Smooth muscle cell (in vitro differentiated cells): ENCODE measurements at regions not wholly inside any gene's neighbourhood (a gene's known extent, or its start where the extent isn't known, plus 50 kb on each side); places are given as distances from the start of the nearest gene placed in this dataset.

ENCODE experiments used
- DNase-seq: peaks from one replicate; lab custom pipeline; 2025; ENCODE audit not compliant: unreplicated experiment; lab: John Stamatoyannopoulos, UW
- H2AFZ ChIP-seq: fragments of 200-600 bp; sonication (generic); 2 replicates; pipeline ENCODE4 v1.6.0; 2016; ENCODE audit warnings: antibody characterized with exemption, low read depth, mild to moderate bottlenecking
- H3F3A ChIP-seq: fragments of 200-600 bp; sonication (generic); 2 replicates; pipeline ENCODE4 v1.6.0; 2017; ENCODE audit warnings: antibody characterized with exemption, low read depth
- H3K27ac ChIP-seq: fragments of 200-600 bp; sonication (generic); 2 replicates; pipeline ENCODE4 v1.5.1; 2016; ENCODE audit warnings: low read depth, mild to moderate bottlenecking
- H3K27me3 ChIP-seq: fragments of 200-600 bp; sonication (generic); 2 replicates; pipeline ENCODE4 v1.6.1; 2016; ENCODE audit warnings: low read depth, mild to moderate bottlenecking
- H3K36me3 ChIP-seq: fragments of 200-600 bp; sonication (generic); 2 replicates; pipeline ENCODE4 v1.5.1; 2016; ENCODE audit warnings: low read depth
- H3K4me1 ChIP-seq: fragments of 200-600 bp; sonication (generic); 2 replicates; pipeline ENCODE4 v1.5.1; 2016; ENCODE audit warnings: low read depth
- H3K4me2 ChIP-seq: fragments of 200-600 bp; sonication (generic); 2 replicates; pipeline ENCODE4 v1.6.0; 2016; ENCODE audit warnings: mild to moderate bottlenecking
- H3K4me3 ChIP-seq: fragments of 200-600 bp; sonication (generic); 2 replicates; pipeline ENCODE4 v1.5.1; 2016; ENCODE audit warnings: mild to moderate bottlenecking
- H3K79me2 ChIP-seq: fragments of 200-600 bp; sonication (generic); 2 replicates; pipeline ENCODE4 v1.6.0; 2016; ENCODE audit warnings: low read depth, mild to moderate bottlenecking
- H3K9ac ChIP-seq: fragments of 200-600 bp; sonication (generic); 2 replicates; pipeline ENCODE4 v1.6.0; 2016; ENCODE audit warnings: low read depth
- H3K9me3 ChIP-seq: fragments of 200-600 bp; sonication (generic); replicated peaks from 2 replicates; pipeline ENCODE4 v1.5.1; 2016; ENCODE audit warnings: low read depth
- H4K20me1 ChIP-seq: fragments of 200-600 bp; sonication (generic); 2 replicates; pipeline ENCODE4 v1.6.0; 2016; ENCODE audit warnings: low read depth
- WGBS: methylation state at CpG from one replicate; pipeline ENCODE4 v1.1.7; 2016; ENCODE audit warnings: low lambda C conversion rate; 5-methylcytosine and 5-hydroxymethylcytosine counted together
- TF ChIP-seq, protein P1 (sequence below): fragments of 200-600 bp; sonication (generic); IDR thresholded peaks from 2 replicates; pipeline ENCODE4 v1.5.1; 2017; ENCODE audit warnings: borderline replicate concordance, mild to moderate bottlenecking, antibody characterized with exemption; ENCODE audit not compliant: insufficient read depth, poor library complexity, severe bottlenecking

DNA sequence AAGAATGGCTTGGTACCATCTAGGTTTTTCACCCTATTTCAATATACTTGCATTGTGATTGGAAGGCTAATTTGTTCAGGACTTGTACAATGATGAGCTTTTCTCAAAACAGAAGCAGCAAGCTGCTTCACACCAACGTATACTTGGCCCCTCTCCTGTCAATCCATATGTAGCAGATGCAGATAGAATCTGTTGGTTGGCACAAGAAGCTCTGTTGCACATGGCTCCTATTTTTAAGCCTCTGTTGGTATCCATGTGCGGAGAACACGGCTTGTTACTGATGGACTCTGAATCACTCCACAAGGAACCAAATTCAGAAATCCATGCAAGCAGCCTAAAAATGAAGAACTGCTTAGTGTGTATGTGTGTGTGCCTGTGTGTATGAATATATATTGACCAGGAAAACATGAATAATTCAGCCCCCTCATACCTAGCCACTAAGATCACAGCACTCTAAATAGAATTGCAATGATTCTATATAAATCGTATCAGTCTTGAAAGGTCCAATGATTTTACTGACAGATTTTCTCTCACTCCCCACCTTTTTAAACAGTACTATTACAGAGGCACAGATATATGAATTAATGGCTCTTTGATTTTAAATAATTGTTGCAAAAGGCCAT, 258.4 kb upstream of the DPYD start:
- DNase-seq = no peak
- H3K27ac ChIP-seq = no peak overlapping the region
- TF ChIP-seq, protein P1, sequence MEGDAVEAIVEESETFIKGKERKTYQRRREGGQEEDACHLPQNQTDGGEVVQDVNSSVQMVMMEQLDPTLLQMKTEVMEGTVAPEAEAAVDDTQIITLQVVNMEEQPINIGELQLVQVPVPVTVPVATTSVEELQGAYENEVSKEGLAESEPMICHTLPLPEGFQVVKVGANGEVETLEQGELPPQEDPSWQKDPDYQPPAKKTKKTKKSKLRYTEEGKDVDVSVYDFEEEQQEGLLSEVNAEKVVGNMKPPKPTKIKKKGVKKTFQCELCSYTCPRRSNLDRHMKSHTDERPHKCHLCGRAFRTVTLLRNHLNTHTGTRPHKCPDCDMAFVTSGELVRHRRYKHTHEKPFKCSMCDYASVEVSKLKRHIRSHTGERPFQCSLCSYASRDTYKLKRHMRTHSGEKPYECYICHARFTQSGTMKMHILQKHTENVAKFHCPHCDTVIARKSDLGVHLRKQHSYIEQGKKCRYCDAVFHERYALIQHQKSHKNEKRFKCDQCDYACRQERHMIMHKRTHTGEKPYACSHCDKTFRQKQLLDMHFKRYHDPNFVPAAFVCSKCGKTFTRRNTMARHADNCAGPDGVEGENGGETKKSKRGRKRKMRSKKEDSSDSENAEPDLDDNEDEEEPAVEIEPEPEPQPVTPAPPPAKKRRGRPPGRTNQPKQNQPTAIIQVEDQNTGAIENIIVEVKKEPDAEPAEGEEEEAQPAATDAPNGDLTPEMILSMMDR = no peak
- 95% methylated on average over 4 of the region's 4 CpGs for WGBS
- H4K20me1 ChIP-seq = no peaks in the 10 kb centered on the region
- no peak overlapping the region for H2AFZ ChIP-seq
- H3K27me3 ChIP-seq = no peaks in the 10 kb centered on the region
- no peaks in the 10 kb centered on the region for H3K36me3 ChIP-seq
- no peak overlapping the region for H3K4me2 ChIP-seq
- H3F3A ChIP-seq = no peaks in the 10 kb centered on the region
- H3K9ac ChIP-seq = no peak overlapping the region
- H3K79me2 ChIP-seq = no peaks in the 10 kb centered on the region
- no peaks in the 10 kb centered on the region for H3K4me1 ChIP-seq
- no peak overlapping the region for H3K4me3 ChIP-seq
- no peaks in the 10 kb centered on the region for H3K9me3 ChIP-seq

DNA sequence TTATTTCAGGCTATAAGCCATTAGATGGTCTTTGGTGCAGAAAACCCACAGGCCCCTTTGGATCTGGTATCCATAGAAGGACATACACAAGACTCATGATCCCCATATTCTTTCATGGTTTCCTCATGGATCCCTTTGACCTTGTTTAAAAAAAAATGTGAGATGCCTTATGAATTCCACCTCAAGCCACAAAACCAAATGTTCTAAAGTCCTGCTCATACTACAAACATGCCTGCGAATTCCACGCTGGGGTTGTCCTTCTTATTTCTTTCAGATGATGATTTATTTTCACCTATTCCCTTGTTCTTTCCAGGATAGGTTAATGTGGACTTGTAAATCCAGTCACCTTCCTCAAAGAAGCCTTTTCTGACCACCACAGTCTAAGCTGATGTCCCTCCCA, 256.9 kb upstream of the DPYD start:
- no peaks in the 10 kb centered on the region for H4K20me1 ChIP-seq
- no peak overlapping the region for H2AFZ ChIP-seq
- no peaks in the 10 kb centered on the region for H3K79me2 ChIP-seq
- DNase-seq = no peak
- no peaks in the 10 kb centered on the region for H3K4me1 ChIP-seq
- TF ChIP-seq, protein P1 = no peak
- no peak overlapping the region for H3K4me2 ChIP-seq
- H3K9ac ChIP-seq = no peak overlapping the region
- H3K36me3 ChIP-seq = no peaks in the 10 kb centered on the region
- no peaks in the 10 kb centered on the region for H3F3A ChIP-seq
- H3K27ac ChIP-seq = no peak overlapping the region
- no peaks in the 10 kb centered on the region for H3K27me3 ChIP-seq
- no peaks in the 10 kb centered on the region for H3K9me3 ChIP-seq
- no peak overlapping the region for H3K4me3 ChIP-seq
- 69% methylated on average over 2 of the region's 2 CpGs for WGBS

DNA sequence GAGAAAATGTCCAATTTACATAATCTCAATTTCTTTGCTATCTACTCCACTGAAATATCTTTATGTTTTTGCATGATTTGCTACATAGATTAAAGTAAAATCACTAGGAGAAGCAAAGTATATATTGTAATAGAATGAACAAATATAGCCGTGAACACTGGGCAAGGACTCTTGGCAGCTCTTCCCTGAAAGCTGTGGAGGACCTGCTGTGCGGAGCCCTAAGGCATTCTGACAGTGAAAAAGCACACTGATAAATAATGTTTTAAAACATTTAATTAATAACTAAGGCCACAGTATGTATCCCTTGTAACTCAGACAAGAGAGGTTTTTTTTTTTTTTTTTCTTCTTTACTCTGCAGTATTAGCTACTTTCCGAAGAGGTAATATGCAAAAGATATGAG, 256.1 kb upstream of the DPYD start:
- TF ChIP-seq, protein P1 = no peak
- no peak overlapping the region for H3K4me3 ChIP-seq

DNA sequence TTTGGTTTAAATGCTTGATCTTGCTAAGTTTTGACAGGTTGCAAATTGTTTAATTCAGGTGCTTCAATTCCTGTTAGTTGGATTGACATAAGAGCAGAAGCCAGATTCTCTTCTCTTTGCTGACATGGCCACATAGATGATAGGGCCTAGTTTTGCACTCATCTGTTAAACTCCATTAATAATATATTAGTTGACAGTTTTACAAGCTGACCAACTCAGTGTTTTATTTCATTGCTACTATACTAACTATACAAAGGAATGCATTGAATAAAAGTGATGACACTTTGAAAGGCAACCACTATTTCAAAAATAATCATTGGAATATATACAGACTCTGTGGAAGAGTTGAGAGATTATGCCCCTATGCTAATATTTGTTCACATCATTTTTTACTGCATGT, 255.6 kb upstream of the DPYD start:
- no peak overlapping the region for H3K4me3 ChIP-seq
- TF ChIP-seq, protein P1 = no peak
- no peaks in the 10 kb centered on the region for H3K79me2 ChIP-seq
- no peak overlapping the region for H3K4me2 ChIP-seq
- H3K9ac ChIP-seq = no peak overlapping the region
- no peak overlapping the region for H3K27ac ChIP-seq
- no peaks in the 10 kb centered on the region for H3F3A ChIP-seq
- no peaks in the 10 kb centered on the region for H3K9me3 ChIP-seq
- no peaks in the 10 kb centered on the region for H3K27me3 ChIP-seq
- H2AFZ ChIP-seq = no peak overlapping the region
- no peaks in the 10 kb centered on the region for H3K36me3 ChIP-seq
- H3K4me1 ChIP-seq = no peaks in the 10 kb centered on the region
- H4K20me1 ChIP-seq = no peaks in the 10 kb centered on the region
- no peak for DNase-seq

More for the DNA sequence above, 256.1 kb upstream of the DPYD start:
- DNase-seq = no peak
- Histone ChIP-seq H3K36me3 (no peaks in the 10 kb centered on the region), H3K9ac (no peak overlapping the region), H3K79me2 (no peaks in the 10 kb centered on the region), H4K20me1 (no peaks in the 10 kb centered on the region), H3K9me3 (no peaks in the 10 kb centered on the region), H2AFZ (no peak overlapping the region), H3K4me2 (no peak overlapping the region), H3F3A (no peaks in the 10 kb centered on the region), H3K27ac (no peak overlapping the region), H3K27me3 (no peaks in the 10 kb centered on the region), H3K4me1 (no peaks in the 10 kb centered on the region)
- 97% methylated on average over 3 of the region's 3 CpGs for WGBS
